ENCODE measurements at regions not wholly inside any gene's neighbourhood (a gene's known extent, or its start where the extent isn't known, plus 50 kb on each side); places are given as distances from the start of the nearest gene placed in this dataset.

GRCh38 chr4:103923551-103923950 is 203.8 kb upstream of the TACR3 start:
- Histone ChIP-seq H3K4me3 (ENCODE audit: low read depth in 1 of 2, low read length in 2 of 2) (no peak overlapping the region), H3K27ac (ENCODE audit: low read depth in 2 of 2, low read length in 1 of 2) (no peak overlapping the region), H3K36me3 (ENCODE audit: control insufficient read depth in 2 of 2, insufficient read depth in 2 of 2, low read length in 1 of 2) (no peaks in the 10 kb centered on the region), H3K9me3 (ENCODE audit: control insufficient read depth in 2 of 2, insufficient read depth in 1 of 2, low read depth in 1 of 2, low read length in 1 of 2) (no peaks in the 10 kb centered on the region), H3K4me1 (ENCODE audit: control insufficient read depth in 2 of 2, insufficient read depth in 2 of 2, low read length in 1 of 2) (no peaks in the 10 kb centered on the region), H3K27me3 (ENCODE audit: control insufficient read depth in 1 of 2, insufficient read depth in 2 of 2, low read length in 2 of 2) (no peaks in the 10 kb centered on the region)
- 64 to 71% methylated on average over 2 of the region's 2 CpGs for WGBS, 2 donors

GRCh38 chr4:103918214-103918613 is 198.4 kb upstream of the TACR3 start:
- WGBS, 2 donors: 59 to 78% methylated on average over 1 of the region's 1 CpG

DNA sequence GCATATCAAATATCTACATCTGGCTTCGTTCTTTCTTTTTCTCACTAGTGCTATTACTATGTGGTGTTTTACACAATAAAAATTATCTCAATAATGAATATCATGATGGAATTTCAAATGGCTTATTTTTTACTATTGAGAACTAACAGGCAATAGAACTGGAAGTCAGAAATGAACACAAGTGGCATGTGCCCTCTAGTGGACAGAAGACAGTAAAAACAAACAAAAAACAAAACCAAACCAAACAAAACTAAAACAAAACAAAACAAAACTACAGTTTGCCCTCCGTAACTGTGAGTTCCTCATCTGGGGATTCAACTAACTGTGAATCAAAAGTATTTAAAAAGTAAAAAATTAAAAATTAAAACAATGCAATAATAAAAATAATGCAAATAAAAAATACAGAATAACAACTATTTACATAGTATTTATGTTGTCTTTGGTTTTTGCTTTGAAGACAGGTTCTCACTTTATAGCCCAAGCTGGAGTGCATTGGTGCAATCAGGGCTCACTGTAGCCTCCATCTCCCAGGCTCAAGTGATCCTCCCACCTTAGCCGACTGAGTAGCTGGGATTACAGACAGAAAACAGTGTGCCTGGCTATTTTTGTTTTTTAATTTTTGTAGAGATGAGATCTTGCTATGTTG is 195.6 kb upstream of the TACR3 start:
- no peaks in the 10 kb centered on the region for H3K4me1 ChIP-seq (ENCODE audit: control insufficient read depth in 2 of 2, insufficient read depth in 2 of 2, low read length in 1 of 2)
- H3K27me3 ChIP-seq (ENCODE audit: control insufficient read depth in 1 of 2, insufficient read depth in 2 of 2, low read length in 2 of 2): no peaks in the 10 kb centered on the region
- H3K9me3 ChIP-seq (ENCODE audit: control insufficient read depth in 2 of 2, insufficient read depth in 1 of 2, low read depth in 1 of 2, low read length in 1 of 2): no peaks in the 10 kb centered on the region
- no peaks in the 10 kb centered on the region for H3K36me3 ChIP-seq (ENCODE audit: control insufficient read depth in 2 of 2, insufficient read depth in 2 of 2, low read length in 1 of 2)
- 30 to 41% methylated on average over 3 of the region's 3 CpGs for WGBS, 2 donors
- H3K27ac ChIP-seq (ENCODE audit: low read depth in 2 of 2, low read length in 1 of 2): no peak overlapping the region
- no peak overlapping the region for H3K4me3 ChIP-seq (ENCODE audit: low read depth in 1 of 2, low read length in 2 of 2)

More at GRCh38 chr4:103918214-103918613, 198.4 kb upstream of the TACR3 start:
- H3K27me3 ChIP-seq (ENCODE audit: control insufficient read depth in 1 of 2, insufficient read depth in 2 of 2, low read length in 2 of 2): no peaks in the 10 kb centered on the region
- H3K4me1 ChIP-seq (ENCODE audit: control insufficient read depth in 2 of 2, insufficient read depth in 2 of 2, low read length in 1 of 2): no peaks in the 10 kb centered on the region
- H3K4me3 ChIP-seq (ENCODE audit: low read depth in 1 of 2, low read length in 2 of 2): no peak overlapping the region
- no peaks in the 10 kb centered on the region for H3K36me3 ChIP-seq (ENCODE audit: control insufficient read depth in 2 of 2, insufficient read depth in 2 of 2, low read length in 1 of 2)
- H3K27ac ChIP-seq (ENCODE audit: low read depth in 2 of 2, low read length in 1 of 2): no peak overlapping the region
- no peaks in the 10 kb centered on the region for H3K9me3 ChIP-seq (ENCODE audit: control insufficient read depth in 2 of 2, insufficient read depth in 1 of 2, low read depth in 1 of 2, low read length in 1 of 2)

DNA sequence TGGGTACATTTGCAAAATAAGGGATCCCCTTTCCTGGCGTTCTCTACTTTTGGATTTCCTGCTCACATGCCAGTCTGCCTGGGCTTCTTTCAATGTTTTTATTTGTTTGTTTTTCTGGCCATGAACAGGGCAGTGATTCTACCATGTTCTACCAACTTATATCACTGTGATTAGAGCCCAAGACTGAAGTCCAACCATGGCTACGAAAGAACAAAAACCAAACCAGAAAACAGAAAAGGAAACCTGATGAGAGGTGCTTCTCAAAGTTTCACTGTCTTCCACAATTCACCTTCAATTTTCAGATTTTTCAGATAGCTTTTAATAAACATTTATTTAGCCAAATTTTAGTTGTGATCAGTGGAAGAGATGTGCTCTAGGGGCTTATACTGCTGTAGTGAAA is 187.6 kb upstream of the TACR3 start:
- WGBS, 2 donors: 67 to 86% methylated on average over 2 of the region's 2 CpGs
- H3K9me3 ChIP-seq (ENCODE audit: control insufficient read depth in 2 of 2, insufficient read depth in 1 of 2, low read depth in 1 of 2, low read length in 1 of 2): no peaks in the 10 kb centered on the region

GRCh38 chr4:103904123-103904522 is 184.3 kb upstream of the TACR3 start:
- Histone ChIP-seq H3K27ac (ENCODE audit: low read depth in 2 of 2, low read length in 1 of 2) (no peak overlapping the region), H3K4me3 (ENCODE audit: low read depth in 1 of 2, low read length in 2 of 2) (no peak overlapping the region), H3K4me1 (ENCODE audit: control insufficient read depth in 2 of 2, insufficient read depth in 2 of 2, low read length in 1 of 2) (no peaks in the 10 kb centered on the region), H3K9me3 (ENCODE audit: control insufficient read depth in 2 of 2, insufficient read depth in 1 of 2, low read depth in 1 of 2, low read length in 1 of 2) (no peaks in the 10 kb centered on the region), H3K36me3 (ENCODE audit: control insufficient read depth in 2 of 2, insufficient read depth in 2 of 2, low read length in 1 of 2) (no peaks in the 10 kb centered on the region), H3K27me3 (ENCODE audit: control insufficient read depth in 1 of 2, insufficient read depth in 2 of 2, low read length in 2 of 2) (no peaks in the 10 kb centered on the region)

More for the DNA sequence above, 187.6 kb upstream of the TACR3 start:
- Histone ChIP-seq H3K4me1 (ENCODE audit: control insufficient read depth in 2 of 2, insufficient read depth in 2 of 2, low read length in 1 of 2) (no peaks in the 10 kb centered on the region), H3K27ac (ENCODE audit: low read depth in 2 of 2, low read length in 1 of 2) (no peak overlapping the region), H3K27me3 (ENCODE audit: control insufficient read depth in 1 of 2, insufficient read depth in 2 of 2, low read length in 2 of 2) (no peaks in the 10 kb centered on the region), H3K4me3 (ENCODE audit: low read depth in 1 of 2, low read length in 2 of 2) (no peak overlapping the region), H3K36me3 (ENCODE audit: control insufficient read depth in 2 of 2, insufficient read depth in 2 of 2, low read length in 1 of 2) (no peaks in the 10 kb centered on the region)

- Histone ChIP-seq H3K4me1 (ENCODE audit: control insufficient read depth in 2 of 2, insufficient read depth in 2 of 2, low read length in 1 of 2) (no peaks in the 10 kb centered on the region), H3K27me3 (ENCODE audit: control insufficient read depth in 1 of 2, insufficient read depth in 2 of 2, low read length in 2 of 2) (no peaks in the 10 kb centered on the region), H3K4me3 (ENCODE audit: low read depth in 1 of 2, low read length in 2 of 2) (no peak overlapping the region), H3K27ac (ENCODE audit: low read depth in 2 of 2, low read length in 1 of 2) (no peak overlapping the region), H3K9me3 (ENCODE audit: control insufficient read depth in 2 of 2, insufficient read depth in 1 of 2, low read depth in 1 of 2, low read length in 1 of 2) (no peaks in the 10 kb centered on the region), H3K36me3 (ENCODE audit: control insufficient read depth in 2 of 2, insufficient read depth in 2 of 2, low read length in 1 of 2) (no peaks in the 10 kb centered on the region)
- 89 to 92% methylated on average over 2 of the region's 2 CpGs for WGBS, 2 donors
These were observed 182.9 kb upstream of the TACR3 start for GRCh38 chr4:103902730-103903129.

DNA sequence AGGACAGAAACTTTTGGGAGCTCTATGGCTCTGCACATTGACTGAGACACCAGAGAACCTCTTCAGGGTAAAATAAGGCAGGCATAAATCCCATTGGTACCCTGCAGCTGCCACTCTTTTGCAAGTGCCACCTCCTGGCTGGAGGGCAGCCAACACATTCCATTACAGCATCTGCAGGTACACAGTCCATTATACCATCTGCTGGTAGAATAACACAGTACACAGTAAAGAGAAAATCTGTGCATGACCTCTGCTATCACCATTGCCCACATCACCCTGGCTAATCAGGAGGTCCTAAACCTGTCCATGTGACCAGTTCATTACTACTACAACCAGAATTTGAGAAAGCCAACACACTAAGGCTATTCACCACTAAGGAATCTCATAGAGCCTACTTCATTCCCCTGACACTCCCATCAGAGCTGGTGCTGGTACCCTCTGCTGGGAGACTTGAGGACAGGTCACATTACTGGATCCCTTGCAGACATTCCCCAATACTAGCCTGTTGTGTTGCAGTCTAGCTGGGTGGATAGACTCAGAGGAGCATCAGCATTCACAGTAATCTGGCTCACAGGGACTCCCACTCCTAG is 176.2 kb upstream of the TACR3 start:
- no peaks in the 10 kb centered on the region for H3K27me3 ChIP-seq (ENCODE audit: control insufficient read depth in 1 of 2, insufficient read depth in 2 of 2, low read length in 2 of 2)
- no peak overlapping the region for H3K27ac ChIP-seq (ENCODE audit: low read depth in 2 of 2, low read length in 1 of 2)
- no peaks in the 10 kb centered on the region for H3K36me3 ChIP-seq (ENCODE audit: control insufficient read depth in 2 of 2, insufficient read depth in 2 of 2, low read length in 1 of 2)
- H3K4me1 ChIP-seq (ENCODE audit: control insufficient read depth in 2 of 2, insufficient read depth in 2 of 2, low read length in 1 of 2): no peaks in the 10 kb centered on the region
- H3K4me3 ChIP-seq (ENCODE audit: low read depth in 1 of 2, low read length in 2 of 2): no peak overlapping the region
- no peaks in the 10 kb centered on the region for H3K9me3 ChIP-seq (ENCODE audit: control insufficient read depth in 2 of 2, insufficient read depth in 1 of 2, low read depth in 1 of 2, low read length in 1 of 2)

DNA sequence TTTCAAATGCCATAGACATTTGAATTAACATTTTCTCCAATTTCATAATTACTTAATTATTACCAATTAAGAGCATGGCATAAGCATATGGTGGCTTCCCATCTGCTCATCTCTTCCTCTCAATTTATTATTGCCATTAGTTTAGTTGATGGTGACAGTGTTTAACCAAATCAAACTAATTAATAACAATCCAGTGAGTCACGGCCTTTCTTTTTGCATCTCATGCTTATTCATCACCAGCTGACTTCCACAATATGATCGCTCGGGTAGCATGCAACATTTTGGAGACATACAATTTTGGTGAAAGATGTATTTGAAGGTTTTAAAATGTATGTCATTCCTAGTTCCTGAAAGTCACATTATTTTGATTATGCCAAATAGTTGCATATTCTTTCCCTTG is 172.8 kb upstream of the TACR3 start:
- Histone ChIP-seq H3K4me3 (ENCODE audit: low read depth in 1 of 2, low read length in 2 of 2) (no peak overlapping the region), H3K36me3 (ENCODE audit: control insufficient read depth in 2 of 2, insufficient read depth in 2 of 2, low read length in 1 of 2) (no peaks in the 10 kb centered on the region), H3K27ac (ENCODE audit: low read depth in 2 of 2, low read length in 1 of 2) (no peak overlapping the region), H3K4me1 (ENCODE audit: control insufficient read depth in 2 of 2, insufficient read depth in 2 of 2, low read length in 1 of 2) (no peaks in the 10 kb centered on the region), H3K27me3 (ENCODE audit: control insufficient read depth in 1 of 2, insufficient read depth in 2 of 2, low read length in 2 of 2) (no peaks in the 10 kb centered on the region), H3K9me3 (ENCODE audit: control insufficient read depth in 2 of 2, insufficient read depth in 1 of 2, low read depth in 1 of 2, low read length in 1 of 2) (no peaks in the 10 kb centered on the region)
- WGBS, 2 donors: 84 to 85% methylated on average over 3 of the region's 3 CpGs

GRCh38 chr4:103887191-103887590 is 167.4 kb upstream of the TACR3 start:
- no peak overlapping the region for H3K4me3 ChIP-seq (ENCODE audit: low read depth in 1 of 2, low read length in 2 of 2)
- H3K9me3 ChIP-seq (ENCODE audit: control insufficient read depth in 2 of 2, insufficient read depth in 1 of 2, low read depth in 1 of 2, low read length in 1 of 2): no peaks in the 10 kb centered on the region
- no peaks in the 10 kb centered on the region for H3K27me3 ChIP-seq (ENCODE audit: control insufficient read depth in 1 of 2, insufficient read depth in 2 of 2, low read length in 2 of 2)
- H3K4me1 ChIP-seq (ENCODE audit: control insufficient read depth in 2 of 2, insufficient read depth in 2 of 2, low read length in 1 of 2): no peaks in the 10 kb centered on the region
- 66 to 67% methylated on average over 1 of the region's 1 CpG for WGBS, 2 donors
- H3K36me3 ChIP-seq (ENCODE audit: control insufficient read depth in 2 of 2, insufficient read depth in 2 of 2, low read length in 1 of 2): no peaks in the 10 kb centered on the region
- no peak overlapping the region for H3K27ac ChIP-seq (ENCODE audit: low read depth in 2 of 2, low read length in 1 of 2)

- Histone ChIP-seq H3K9me3 (ENCODE audit: control insufficient read depth in 2 of 2, insufficient read depth in 1 of 2, low read depth in 1 of 2, low read length in 1 of 2) (no peaks in the 10 kb centered on the region), H3K4me3 (ENCODE audit: low read depth in 1 of 2, low read length in 2 of 2) (no peak overlapping the region), H3K36me3 (ENCODE audit: control insufficient read depth in 2 of 2, insufficient read depth in 2 of 2, low read length in 1 of 2) (no peaks in the 10 kb centered on the region), H3K27ac (ENCODE audit: low read depth in 2 of 2, low read length in 1 of 2) (no peak overlapping the region), H3K27me3 (ENCODE audit: control insufficient read depth in 1 of 2, insufficient read depth in 2 of 2, low read length in 2 of 2) (no peaks in the 10 kb centered on the region), H3K4me1 (ENCODE audit: control insufficient read depth in 2 of 2, insufficient read depth in 2 of 2, low read length in 1 of 2) (no peaks in the 10 kb centered on the region)
- WGBS, 2 donors: 12 to 26% methylated on average over 3 of the region's 3 CpGs
These were observed 165.4 kb upstream of the TACR3 start for GRCh38 chr4:103885152-103885551.
